OCI-LY1 (cell line): ENCODE measurements at regions not wholly inside any gene's neighbourhood (a gene's known extent, or its start where the extent isn't known, plus 50 kb on each side); places are given as distances from the start of the nearest gene placed in this dataset.

ENCODE experiments used
- EZH2 ChIP-seq: fragments of 200-600 bp; sonication (generic), shearing (Covaris generic); IDR thresholded peaks from 2 replicates; pipeline ENCODE4 v1.8.0; 2017; ENCODE audit warnings: borderline replicate concordance, mixed run types, mild to moderate bottlenecking, antibody characterized with exemption, low read length, moderate library complexity, mixed read lengths
- TF ChIP-seq, protein P1 (sequence below): fragments of 200-600 bp; sonication (generic), shearing (Covaris generic); IDR thresholded peaks from 2 replicates; pipeline ENCODE4 v1.5.1; 2017; ENCODE audit warnings: mild to moderate bottlenecking, antibody characterized with exemption, low read length, moderate library complexity, mixed read lengths

DNA sequence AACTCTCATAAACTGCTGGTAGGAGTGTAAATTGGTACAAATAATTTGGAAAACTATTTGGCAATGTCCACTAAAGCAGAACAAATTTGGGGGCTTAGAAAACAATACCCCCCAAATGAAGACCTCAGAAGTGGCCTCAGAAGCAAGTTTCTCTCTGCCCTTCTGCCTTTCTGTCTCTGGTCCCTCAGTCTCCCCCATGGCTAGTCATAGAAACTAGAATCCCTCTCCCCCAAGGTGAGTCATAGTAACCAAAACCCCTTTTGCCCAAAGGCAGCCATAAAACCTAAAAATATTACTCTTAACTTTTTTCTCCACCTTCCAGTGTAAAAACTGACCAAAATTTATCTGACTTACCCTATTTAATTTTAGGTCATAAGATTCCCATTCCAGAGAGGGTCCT, 350.7 kb upstream of the LRRC3B start:
- no peak for TF ChIP-seq EZH2
- TF ChIP-seq, protein P1, sequence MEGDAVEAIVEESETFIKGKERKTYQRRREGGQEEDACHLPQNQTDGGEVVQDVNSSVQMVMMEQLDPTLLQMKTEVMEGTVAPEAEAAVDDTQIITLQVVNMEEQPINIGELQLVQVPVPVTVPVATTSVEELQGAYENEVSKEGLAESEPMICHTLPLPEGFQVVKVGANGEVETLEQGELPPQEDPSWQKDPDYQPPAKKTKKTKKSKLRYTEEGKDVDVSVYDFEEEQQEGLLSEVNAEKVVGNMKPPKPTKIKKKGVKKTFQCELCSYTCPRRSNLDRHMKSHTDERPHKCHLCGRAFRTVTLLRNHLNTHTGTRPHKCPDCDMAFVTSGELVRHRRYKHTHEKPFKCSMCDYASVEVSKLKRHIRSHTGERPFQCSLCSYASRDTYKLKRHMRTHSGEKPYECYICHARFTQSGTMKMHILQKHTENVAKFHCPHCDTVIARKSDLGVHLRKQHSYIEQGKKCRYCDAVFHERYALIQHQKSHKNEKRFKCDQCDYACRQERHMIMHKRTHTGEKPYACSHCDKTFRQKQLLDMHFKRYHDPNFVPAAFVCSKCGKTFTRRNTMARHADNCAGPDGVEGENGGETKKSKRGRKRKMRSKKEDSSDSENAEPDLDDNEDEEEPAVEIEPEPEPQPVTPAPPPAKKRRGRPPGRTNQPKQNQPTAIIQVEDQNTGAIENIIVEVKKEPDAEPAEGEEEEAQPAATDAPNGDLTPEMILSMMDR = no peak
